ENCODE measurements at regions not wholly inside any gene's neighbourhood (a gene's known extent, or its start where the extent isn't known, plus 50 kb on each side); places are given as distances from the start of the nearest gene placed in this dataset.

DNA sequence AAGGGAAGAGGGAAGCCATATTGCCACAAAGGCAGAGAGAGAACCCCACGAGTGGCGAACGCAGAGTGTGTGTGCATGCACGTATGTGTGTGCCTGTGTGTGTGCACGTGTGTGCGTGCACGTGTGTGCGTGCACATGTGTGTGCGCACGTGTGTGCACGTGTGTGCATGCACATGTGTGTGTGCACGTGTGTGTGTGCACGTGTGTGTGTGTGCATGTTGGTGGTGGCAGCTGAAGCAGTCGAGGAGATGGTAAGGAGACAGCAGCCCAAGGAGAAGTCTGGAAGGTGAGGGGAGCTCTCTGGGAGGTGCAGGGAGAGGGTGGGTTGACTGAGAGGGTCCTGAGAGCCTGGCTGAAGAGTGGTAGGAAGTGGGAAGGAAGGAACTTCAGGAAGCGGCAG, 94.1 kb upstream of the NECTIN1 start:
- H3K27ac ChIP-seq (ENCODE audit: low read length): no peak overlapping the region
- no peaks in the 10 kb centered on the region for H3K36me3 ChIP-seq (ENCODE audit: control insufficient read depth, insufficient read depth, low read length)
- peaks cover 3% of the 10 kb centered on the region for H3K9me3 ChIP-seq (replicated peaks; ENCODE audit: control insufficient read depth, low read depth, low read length)
- DNase-seq: no peak
- no peaks in the 10 kb centered on the region for H3K4me1 ChIP-seq (ENCODE audit: control insufficient read depth, insufficient read depth, low read length)
- H3K4me3 ChIP-seq (ENCODE audit: low read length): no peak overlapping the region
- WGBS (ENCODE audit: insufficient coverage): 74% methylated on average over 14 of the region's 15 CpGs
- H3K27me3 ChIP-seq (ENCODE audit: control insufficient read depth, insufficient read depth, low read length): peaks cover 4% of the 10 kb centered on the region

DNA sequence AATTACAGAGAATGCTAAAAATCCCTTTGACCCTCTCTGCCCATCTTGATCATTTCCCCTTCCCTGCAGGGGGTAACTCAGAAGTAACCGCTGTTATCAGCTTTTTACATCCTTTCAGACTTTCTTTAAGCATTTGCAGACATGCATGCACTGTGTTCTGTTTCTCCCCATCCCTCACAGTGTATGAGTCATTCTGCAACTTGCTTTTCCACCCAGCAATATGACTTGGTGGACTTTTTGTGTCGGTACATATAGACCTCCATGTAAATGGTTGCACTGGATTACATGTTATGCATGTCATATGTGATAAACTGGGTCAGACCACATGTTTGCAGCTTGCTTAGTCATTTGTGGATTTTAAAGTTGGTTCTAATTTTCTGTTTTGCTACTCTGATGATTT, 87.7 kb upstream of the NECTIN1 start:
- Histone ChIP-seq H3K27ac (ENCODE audit: low read length) (no peak overlapping the region), H3K27me3 (ENCODE audit: control insufficient read depth, insufficient read depth, low read length) (no peaks in the 10 kb centered on the region), H3K4me1 (ENCODE audit: control insufficient read depth, insufficient read depth, low read length) (no peaks in the 10 kb centered on the region), H3K4me3 (ENCODE audit: low read length) (no peak overlapping the region), H3K9me3 (replicated peaks; ENCODE audit: control insufficient read depth, low read depth, low read length) (no peaks in the 10 kb centered on the region), H3K36me3 (ENCODE audit: control insufficient read depth, insufficient read depth, low read length) (no peaks in the 10 kb centered on the region)
- no peak for DNase-seq
- no CpG with 5 or more reads among the region's 2 CpGs for WGBS (ENCODE audit: insufficient coverage)

DNA sequence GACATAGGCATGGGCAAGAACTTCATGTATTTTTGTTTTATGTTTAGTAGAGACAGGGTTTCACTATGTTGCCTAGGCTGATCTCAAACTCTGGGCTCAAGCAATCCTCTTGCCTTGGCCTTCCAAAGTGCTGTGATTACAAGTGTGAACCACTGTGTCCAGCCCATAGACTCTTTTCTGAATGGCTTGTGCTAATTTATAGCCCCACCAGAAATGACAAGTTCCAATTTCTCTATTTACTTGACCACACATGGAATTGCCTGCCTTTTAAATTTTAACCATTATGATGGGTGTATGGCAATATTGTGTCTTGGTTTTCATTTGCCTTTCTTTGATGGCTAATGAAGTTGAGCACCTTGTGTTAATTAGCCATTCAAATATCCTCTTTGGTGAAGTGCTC, 85.8 kb upstream of the NECTIN1 start:
- no peak overlapping the region for H3K27ac ChIP-seq (ENCODE audit: low read length)
- H3K36me3 ChIP-seq (ENCODE audit: control insufficient read depth, insufficient read depth, low read length): no peaks in the 10 kb centered on the region
- no peak overlapping the region for H3K4me3 ChIP-seq (ENCODE audit: low read length)
- DNase-seq: no peak
- no peaks in the 10 kb centered on the region for H3K27me3 ChIP-seq (ENCODE audit: control insufficient read depth, insufficient read depth, low read length)
- no peaks in the 10 kb centered on the region for H3K9me3 ChIP-seq (replicated peaks; ENCODE audit: control insufficient read depth, low read depth, low read length)
- H3K4me1 ChIP-seq (ENCODE audit: control insufficient read depth, insufficient read depth, low read length): no peaks in the 10 kb centered on the region

DNA sequence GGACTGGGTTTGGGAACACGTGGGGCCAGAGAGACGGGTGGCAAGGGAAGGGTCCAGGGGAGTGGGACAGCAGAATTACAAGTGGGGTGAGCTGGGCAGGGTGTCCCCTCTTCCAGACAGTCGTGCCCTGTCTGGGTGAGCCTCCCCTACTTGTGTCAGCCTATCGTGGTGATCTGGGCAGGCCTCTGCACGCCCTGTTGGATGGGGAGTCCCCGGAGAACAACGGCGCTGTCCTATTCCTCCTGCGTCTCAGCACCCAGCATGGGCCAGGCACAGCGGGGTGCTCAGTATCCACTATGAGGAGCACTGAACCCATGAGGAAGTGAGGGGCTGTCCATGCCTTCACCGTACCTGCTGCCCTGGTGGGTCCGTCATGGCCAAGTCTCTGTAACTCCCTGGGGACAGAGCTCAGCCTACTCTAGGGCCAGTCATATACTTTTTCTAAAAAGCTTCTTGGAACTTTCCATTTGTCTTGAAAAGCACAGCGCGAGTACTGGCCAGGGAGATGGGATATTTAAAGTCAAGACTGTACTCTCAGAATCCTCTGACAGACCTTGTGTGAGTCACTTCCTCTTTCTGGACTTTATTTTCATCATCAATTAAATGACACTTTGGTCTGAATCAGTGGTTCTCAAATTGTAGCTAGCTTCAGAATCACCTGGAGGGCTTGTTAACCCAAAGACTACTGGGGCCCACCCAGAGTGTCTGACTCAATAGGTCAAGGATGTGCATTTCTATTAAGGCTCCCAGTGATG, 81.7 kb upstream of the NECTIN1 start:
- DNase-seq: no peak
- Histone ChIP-seq H3K27ac (ENCODE audit: low read length) (no peak overlapping the region), H3K27me3 (ENCODE audit: control insufficient read depth, insufficient read depth, low read length) (peaks cover 5% of the 10 kb centered on the region), H3K9me3 (replicated peaks; ENCODE audit: control insufficient read depth, low read depth, low read length) (no peaks in the 10 kb centered on the region), H3K36me3 (ENCODE audit: control insufficient read depth, insufficient read depth, low read length) (no peaks in the 10 kb centered on the region), H3K4me3 (ENCODE audit: low read length) (no peak overlapping the region), H3K4me1 (ENCODE audit: control insufficient read depth, insufficient read depth, low read length) (no peaks in the 10 kb centered on the region)
- 85% methylated on average over 12 of the region's 14 CpGs for WGBS (ENCODE audit: insufficient coverage)

DNA sequence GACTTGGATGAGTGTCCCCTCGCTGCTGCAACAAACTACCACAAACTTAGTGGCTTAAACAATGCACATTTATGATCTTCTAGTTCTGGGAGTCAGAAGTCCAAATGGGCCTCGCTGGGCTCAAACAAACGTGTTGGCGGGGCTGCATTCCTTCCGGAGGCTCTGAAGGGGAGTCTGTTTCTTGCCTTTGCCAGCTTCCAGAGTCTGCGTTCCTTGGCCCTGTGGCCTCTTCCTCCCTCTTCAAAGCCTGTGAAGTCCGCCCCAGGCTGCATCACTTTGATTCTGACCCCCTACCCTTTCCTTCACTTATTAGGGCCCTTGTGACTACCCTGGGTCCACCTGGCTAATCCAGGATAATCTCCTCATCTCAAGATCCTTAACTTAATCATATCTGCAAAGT, 80.3 kb upstream of the NECTIN1 start:
- H3K4me3 ChIP-seq (ENCODE audit: low read length): no peak overlapping the region
- H3K27ac ChIP-seq (ENCODE audit: low read length): no peak overlapping the region
- H3K27me3 ChIP-seq (ENCODE audit: control insufficient read depth, insufficient read depth, low read length): peaks cover 5% of the 10 kb centered on the region
- H3K36me3 ChIP-seq (ENCODE audit: control insufficient read depth, insufficient read depth, low read length): no peaks in the 10 kb centered on the region
- no peaks in the 10 kb centered on the region for H3K9me3 ChIP-seq (replicated peaks; ENCODE audit: control insufficient read depth, low read depth, low read length)
- WGBS (ENCODE audit: insufficient coverage): 36% methylated on average over 6 of the region's 7 CpGs
- H3K4me1 ChIP-seq (ENCODE audit: control insufficient read depth, insufficient read depth, low read length): no peaks in the 10 kb centered on the region
- no peak for DNase-seq

DNA sequence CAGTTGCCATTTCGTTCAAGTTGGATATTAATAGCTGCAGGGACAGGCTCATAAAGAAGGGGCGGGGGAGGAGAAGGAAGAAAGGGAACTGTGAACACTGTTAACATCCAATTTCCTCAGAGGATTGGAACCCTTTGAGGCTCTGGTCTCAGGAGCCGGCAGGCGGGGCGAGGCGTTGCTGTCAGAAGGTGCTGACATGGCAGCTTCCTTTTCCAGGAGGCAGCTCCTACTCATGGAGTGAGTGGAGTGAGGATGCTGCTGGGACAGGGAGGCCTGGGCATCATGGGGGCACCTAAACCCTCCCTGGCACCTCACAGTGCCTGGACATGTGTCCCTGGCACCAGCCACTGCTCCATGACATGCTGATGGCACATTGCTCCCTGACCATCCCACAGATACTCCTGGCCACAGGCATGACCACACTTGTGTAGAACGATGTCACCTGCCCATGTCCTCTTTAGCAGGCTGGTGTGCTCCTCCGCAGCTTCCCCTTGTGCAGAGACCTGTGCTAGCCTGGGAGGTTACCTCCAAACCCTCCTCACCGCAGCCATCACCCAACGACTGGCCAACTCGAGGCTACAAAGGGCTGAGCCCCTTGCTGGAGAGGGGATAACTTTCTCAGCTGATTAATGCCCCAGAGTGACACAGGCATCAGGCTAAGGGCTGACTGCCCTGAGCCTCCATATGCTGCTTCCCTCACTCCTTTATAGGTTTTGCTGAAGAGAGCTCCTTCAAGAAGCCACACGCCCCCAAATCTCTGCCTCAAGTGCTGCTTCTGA, 79.6 kb upstream of the NECTIN1 start:
- DNase-seq: no peak
- 81% methylated on average over 5 of the region's 12 CpGs for WGBS (ENCODE audit: insufficient coverage)
- Histone ChIP-seq H3K27ac (ENCODE audit: low read length) (no peak overlapping the region), H3K9me3 (replicated peaks; ENCODE audit: control insufficient read depth, low read depth, low read length) (no peaks in the 10 kb centered on the region), H3K4me1 (ENCODE audit: control insufficient read depth, insufficient read depth, low read length) (no peaks in the 10 kb centered on the region), H3K36me3 (ENCODE audit: control insufficient read depth, insufficient read depth, low read length) (no peaks in the 10 kb centered on the region), H3K27me3 (ENCODE audit: control insufficient read depth, insufficient read depth, low read length) (peaks cover 5% of the 10 kb centered on the region), H3K4me3 (ENCODE audit: low read length) (no peak overlapping the region)

DNA sequence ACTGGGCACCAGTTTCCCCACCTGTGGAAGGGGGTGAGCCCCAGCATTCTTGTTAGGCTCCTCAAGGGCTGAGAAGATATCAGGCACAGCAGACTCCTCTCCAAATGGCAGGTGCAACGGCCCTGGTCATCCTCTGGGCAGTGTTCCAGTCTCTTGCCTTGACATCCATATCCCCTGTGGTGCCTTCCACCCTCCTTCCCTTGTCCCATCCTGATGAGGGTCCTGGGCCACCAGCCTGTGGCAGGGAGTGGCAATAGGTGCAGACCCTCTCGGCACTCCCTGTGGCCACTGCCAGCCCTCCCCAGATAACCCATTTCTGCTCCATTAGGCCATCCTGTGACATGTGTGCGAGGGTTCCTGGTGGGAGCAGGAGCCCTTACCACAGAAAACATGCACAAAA, 78.8 kb upstream of the NECTIN1 start:
- no peak overlapping the region for H3K27ac ChIP-seq (ENCODE audit: low read length)
- DNase-seq: no peak
- no peaks in the 10 kb centered on the region for H3K36me3 ChIP-seq (ENCODE audit: control insufficient read depth, insufficient read depth, low read length)
- no peak overlapping the region for H3K4me3 ChIP-seq (ENCODE audit: low read length)
- no peaks in the 10 kb centered on the region for H3K4me1 ChIP-seq (ENCODE audit: control insufficient read depth, insufficient read depth, low read length)
- no peaks in the 10 kb centered on the region for H3K9me3 ChIP-seq (replicated peaks; ENCODE audit: control insufficient read depth, low read depth, low read length)
- WGBS (ENCODE audit: insufficient coverage): no CpG with 5 or more reads among the region's 3 CpGs
- peaks cover 5% of the 10 kb centered on the region for H3K27me3 ChIP-seq (ENCODE audit: control insufficient read depth, insufficient read depth, low read length)

DNA sequence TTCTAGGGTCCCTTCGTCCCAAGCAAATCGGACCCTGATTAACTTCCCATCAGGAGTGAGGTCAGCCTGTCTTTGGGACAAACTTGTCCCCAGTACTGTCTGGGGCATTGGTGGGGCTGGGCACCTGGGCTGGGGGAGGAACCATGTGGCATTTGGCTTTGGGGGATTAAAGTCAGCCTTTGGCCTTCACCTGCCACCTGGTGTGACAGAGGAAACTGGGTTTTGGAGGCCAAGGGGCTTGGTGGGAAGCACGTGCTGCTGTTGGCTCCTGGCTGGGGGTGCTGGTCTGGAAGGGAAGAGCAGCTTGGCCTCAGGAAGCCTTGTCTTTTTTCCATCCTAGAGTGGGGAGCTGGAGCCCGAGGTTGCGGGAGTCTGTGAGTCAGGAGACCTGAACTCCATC, 78.4 kb upstream of the NECTIN1 start:
- 69% methylated on average over 2 of the region's 5 CpGs for WGBS (ENCODE audit: insufficient coverage)
- no peak for DNase-seq
- H3K27ac ChIP-seq (ENCODE audit: low read length): no peak overlapping the region

DNA sequence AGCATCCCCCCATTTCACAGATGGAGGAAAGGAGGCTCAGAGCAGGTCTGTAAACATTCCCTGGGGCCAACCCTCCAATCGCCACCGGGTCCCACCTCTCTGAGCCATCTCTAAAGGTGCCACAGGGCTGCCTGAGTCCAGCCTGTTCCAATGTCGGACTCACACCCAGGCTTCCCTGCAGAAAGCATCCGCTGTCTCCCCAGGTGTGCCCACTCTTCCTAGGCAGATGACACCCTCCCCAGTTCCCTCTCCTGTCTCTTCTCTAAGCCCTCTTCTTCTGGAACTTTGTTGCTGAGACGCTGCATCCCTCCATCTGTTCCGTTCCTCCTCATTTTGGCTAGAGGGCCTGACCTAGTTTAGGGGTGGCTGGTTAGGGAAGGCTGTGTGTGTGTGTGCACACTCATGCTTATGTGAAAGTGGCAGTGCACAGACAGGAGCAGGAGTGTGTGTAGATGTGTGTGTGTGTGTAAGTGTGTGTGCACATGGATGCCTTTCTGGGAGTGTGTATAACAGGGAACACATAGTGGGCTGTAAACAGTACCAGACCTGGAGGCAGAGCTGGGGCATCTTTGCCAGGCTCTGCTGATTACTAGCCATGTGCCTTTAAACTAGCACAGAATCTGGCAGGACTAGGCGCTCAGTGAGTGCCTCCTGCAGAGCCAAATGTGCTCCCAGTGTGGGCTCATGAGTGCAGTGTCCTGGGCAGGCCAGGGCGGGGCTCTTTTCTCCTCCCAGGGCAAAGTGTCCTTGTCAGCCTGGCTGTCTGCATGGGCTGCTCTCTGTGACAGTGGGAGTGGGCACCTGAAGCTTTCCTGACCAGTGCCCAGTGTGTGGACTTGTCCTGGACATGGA, 77.3 kb upstream of the NECTIN1 start:
- WGBS (ENCODE audit: insufficient coverage): 82% methylated on average over 6 of the region's 8 CpGs
- no peak for DNase-seq

More for the DNA sequence above, 78.4 kb upstream of the NECTIN1 start:
- peaks cover 5% of the 10 kb centered on the region for H3K27me3 ChIP-seq (ENCODE audit: control insufficient read depth, insufficient read depth, low read length)
- H3K36me3 ChIP-seq (ENCODE audit: control insufficient read depth, insufficient read depth, low read length): no peaks in the 10 kb centered on the region
- no peak overlapping the region for H3K4me3 ChIP-seq (ENCODE audit: low read length)
- no peaks in the 10 kb centered on the region for H3K9me3 ChIP-seq (replicated peaks; ENCODE audit: control insufficient read depth, low read depth, low read length)
- H3K4me1 ChIP-seq (ENCODE audit: control insufficient read depth, insufficient read depth, low read length): no peaks in the 10 kb centered on the region

DNA sequence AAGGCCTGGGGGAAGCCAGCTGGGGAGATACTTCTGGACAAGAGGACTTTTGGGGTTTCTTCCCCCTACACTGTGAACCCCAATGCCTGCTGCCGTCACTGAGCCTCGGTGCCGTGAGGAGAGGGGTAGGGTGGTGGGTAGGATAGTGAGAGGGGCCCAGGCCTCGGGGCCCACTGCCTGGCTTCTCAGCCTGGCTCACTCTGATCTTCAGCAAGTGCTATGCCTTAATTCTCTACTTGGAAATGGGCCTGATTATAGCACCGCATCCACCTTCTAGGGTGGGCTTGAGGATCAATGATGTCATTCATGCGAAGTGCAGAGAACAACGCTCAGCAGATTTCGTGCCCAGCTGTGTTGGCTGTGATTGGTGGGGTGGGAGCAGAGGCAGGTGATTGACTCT, 76.7 kb upstream of the NECTIN1 start:
- Histone ChIP-seq H3K9me3 (replicated peaks; ENCODE audit: control insufficient read depth, low read depth, low read length) (no peaks in the 10 kb centered on the region), H3K27ac (ENCODE audit: low read length) (no peak overlapping the region), H3K4me1 (ENCODE audit: control insufficient read depth, insufficient read depth, low read length) (no peaks in the 10 kb centered on the region), H3K36me3 (ENCODE audit: control insufficient read depth, insufficient read depth, low read length) (no peaks in the 10 kb centered on the region), H3K4me3 (ENCODE audit: low read length) (no peak overlapping the region), H3K27me3 (ENCODE audit: control insufficient read depth, insufficient read depth, low read length) (peaks cover 5% of the 10 kb centered on the region)
- DNase-seq: no peak
- WGBS (ENCODE audit: insufficient coverage): 63% methylated on average over 1 of the region's 8 CpGs

More for the DNA sequence above, 77.3 kb upstream of the NECTIN1 start:
- no peak overlapping the region for H3K27ac ChIP-seq (ENCODE audit: low read length)
- H3K9me3 ChIP-seq (replicated peaks; ENCODE audit: control insufficient read depth, low read depth, low read length): no peaks in the 10 kb centered on the region
- no peaks in the 10 kb centered on the region for H3K36me3 ChIP-seq (ENCODE audit: control insufficient read depth, insufficient read depth, low read length)
- H3K4me3 ChIP-seq (ENCODE audit: low read length): no peak overlapping the region
- H3K27me3 ChIP-seq (ENCODE audit: control insufficient read depth, insufficient read depth, low read length): peaks cover 5% of the 10 kb centered on the region
- no peaks in the 10 kb centered on the region for H3K4me1 ChIP-seq (ENCODE audit: control insufficient read depth, insufficient read depth, low read length)

Data from muscle of leg (tissue), 3 donors.